GM23248 (cell line): ENCODE measurements at regions not wholly inside any gene's neighbourhood (a gene's known extent, or its start where the extent isn't known, plus 50 kb on each side); places are given as distances from the start of the nearest gene placed in this dataset.

Source experiments
- EZH2 ChIP-seq: fragments of 200-600 bp; sonication (generic); IDR thresholded peaks from 2 replicates; pipeline ENCODE4 v1.6.1; 2018; ENCODE audit warnings: antibody characterized with exemption, mild to moderate bottlenecking; ENCODE audit not compliant: insufficient read depth, poor library complexity, severe bottlenecking
- EZH2phosphoT487 ChIP-seq: fragments of 200-600 bp; sonication (generic); IDR thresholded peaks from 2 replicates; pipeline ENCODE4 v1.6.1; 2018; ENCODE audit warnings: antibody characterized with exemption, moderate library complexity, mild to moderate bottlenecking, low read depth; ENCODE audit not compliant: insufficient read depth

- TF ChIP-seq EZH2 (no peak), EZH2phosphoT487 (no peak)
These were observed 117.3 kb downstream of the BTG1 start for GRCh38 chr12:92028441-92028709.
